ENCODE measurements at regions not wholly inside any gene's neighbourhood (a gene's known extent, or its start where the extent isn't known, plus 50 kb on each side); places are given as distances from the start of the nearest gene placed in this dataset.

DNA sequence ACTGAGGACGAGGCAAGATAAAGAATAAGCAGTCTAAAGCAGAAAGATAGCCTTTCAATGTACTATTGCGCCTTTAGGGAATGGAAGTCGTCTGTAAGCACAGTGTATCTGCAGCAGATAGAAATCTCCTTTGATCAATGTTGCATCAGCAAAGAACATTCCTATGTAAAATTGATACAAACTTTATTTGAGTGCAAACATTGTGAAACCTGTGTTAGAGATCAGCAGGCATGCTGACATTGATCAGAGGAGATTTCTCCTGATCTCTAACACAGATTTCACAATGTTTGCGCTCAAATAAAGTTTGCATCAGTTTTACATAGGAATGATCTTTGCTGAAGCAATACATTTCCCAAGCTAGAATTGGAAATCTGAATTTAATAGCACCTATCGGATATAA lies 1446.8 kb downstream of the MRPL39 start:
- no peaks in the 10 kb centered on the region for H3K36me3 ChIP-seq (ENCODE audit: control insufficient read depth in 2 of 2, insufficient read depth in 1 of 2, low read length in 2 of 2)
- no peak overlapping the region for H3K27ac ChIP-seq (ENCODE audit: extremely low read depth, low read depth, low read length)
- no peak overlapping the region for H3K4me3 ChIP-seq (ENCODE audit: low read depth, low read length)
- H3K4me1 ChIP-seq (ENCODE audit: control insufficient read depth, insufficient read depth, low read length): no peaks in the 10 kb centered on the region
- no peak for TF ChIP-seq ZNF529 (tag by site-specific recombination; IDR thresholded peaks at IDR 0.05; ENCODE audit: insufficient replicate concordance)
- no peak for TF ChIP-seq ZNF530 (tag by site-specific recombination; IDR thresholded peaks at IDR 0.05; ENCODE audit: low read depth)
- no peak for TF ChIP-seq ZNF830 (tag by site-specific recombination; IDR thresholded peaks at IDR 0.05; ENCODE audit: low read depth)
- TF ChIP-seq, protein P1, sequence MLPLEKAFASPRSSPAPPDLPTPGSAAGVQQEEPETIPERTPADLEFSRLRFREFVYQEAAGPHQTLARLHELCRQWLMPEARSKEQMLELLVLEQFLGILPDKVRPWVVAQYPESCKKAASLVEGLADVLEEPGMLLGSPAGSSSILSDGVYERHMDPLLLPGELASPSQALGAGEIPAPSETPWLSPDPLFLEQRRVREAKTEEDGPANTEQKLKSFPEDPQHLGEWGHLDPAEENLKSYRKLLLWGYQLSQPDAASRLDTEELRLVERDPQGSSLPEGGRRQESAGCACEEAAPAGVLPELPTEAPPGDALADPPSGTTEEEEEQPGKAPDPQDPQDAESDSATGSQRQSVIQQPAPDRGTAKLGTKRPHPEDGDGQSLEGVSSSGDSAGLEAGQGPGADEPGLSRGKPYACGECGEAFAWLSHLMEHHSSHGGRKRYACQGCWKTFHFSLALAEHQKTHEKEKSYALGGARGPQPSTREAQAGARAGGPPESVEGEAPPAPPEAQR (tag by site-specific recombination; IDR thresholded peaks at IDR 0.05): no peak
- no peak for TF ChIP-seq ZNF366 (tag by site-specific recombination; conservative IDR thresholded peaks at IDR 0.05)
- TF ChIP-seq, protein P2, sequence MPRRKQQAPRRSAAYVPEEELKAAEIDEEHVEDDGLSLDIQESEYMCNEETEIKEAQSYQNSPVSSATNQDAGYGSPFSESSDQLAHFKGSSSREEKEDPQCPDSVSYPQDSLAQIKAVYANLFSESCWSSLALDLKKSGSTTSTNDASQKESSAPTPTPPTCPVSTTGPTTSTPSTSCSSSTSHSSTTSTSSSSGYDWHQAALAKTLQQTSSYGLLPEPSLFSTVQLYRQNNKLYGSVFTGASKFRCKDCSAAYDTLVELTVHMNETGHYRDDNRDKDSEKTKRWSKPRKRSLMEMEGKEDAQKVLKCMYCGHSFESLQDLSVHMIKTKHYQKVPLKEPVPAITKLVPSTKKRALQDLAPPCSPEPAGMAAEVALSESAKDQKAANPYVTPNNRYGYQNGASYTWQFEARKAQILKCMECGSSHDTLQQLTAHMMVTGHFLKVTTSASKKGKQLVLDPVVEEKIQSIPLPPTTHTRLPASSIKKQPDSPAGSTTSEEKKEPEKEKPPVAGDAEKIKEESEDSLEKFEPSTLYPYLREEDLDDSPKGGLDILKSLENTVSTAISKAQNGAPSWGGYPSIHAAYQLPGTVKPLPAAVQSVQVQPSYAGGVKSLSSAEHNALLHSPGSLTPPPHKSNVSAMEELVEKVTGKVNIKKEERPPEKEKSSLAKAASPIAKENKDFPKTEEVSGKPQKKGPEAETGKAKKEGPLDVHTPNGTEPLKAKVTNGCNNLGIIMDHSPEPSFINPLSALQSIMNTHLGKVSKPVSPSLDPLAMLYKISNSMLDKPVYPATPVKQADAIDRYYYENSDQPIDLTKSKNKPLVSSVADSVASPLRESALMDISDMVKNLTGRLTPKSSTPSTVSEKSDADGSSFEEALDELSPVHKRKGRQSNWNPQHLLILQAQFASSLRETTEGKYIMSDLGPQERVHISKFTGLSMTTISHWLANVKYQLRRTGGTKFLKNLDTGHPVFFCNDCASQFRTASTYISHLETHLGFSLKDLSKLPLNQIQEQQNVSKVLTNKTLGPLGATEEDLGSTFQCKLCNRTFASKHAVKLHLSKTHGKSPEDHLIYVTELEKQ (tag by site-specific recombination; IDR thresholded peaks at IDR 0.05; ENCODE audit: borderline replicate concordance): no peak
- TF ChIP-seq ZNF391 (tag by site-specific recombination; IDR thresholded peaks at IDR 0.05; ENCODE audit: borderline replicate concordance, low read depth): no peak
- no peak for TF ChIP-seq ZNF223 (tag by site-specific recombination; IDR thresholded peaks at IDR 0.05)
- no peak for TF ChIP-seq ZNF23 (tag by site-specific recombination; IDR thresholded peaks at IDR 0.05; ENCODE audit: borderline replicate concordance)
- TF ChIP-seq ZNF701 (tag by site-specific recombination; IDR thresholded peaks at IDR 0.05): no peak
- TF ChIP-seq TCF7L2 (IDR thresholded peaks at IDR 0.05; ENCODE audit: borderline replicate concordance, low read depth, low read length): no peak
- TF ChIP-seq ZNF239 (tag by site-specific recombination; IDR thresholded peaks at IDR 0.05): no peak
- TF ChIP-seq, protein P3, sequence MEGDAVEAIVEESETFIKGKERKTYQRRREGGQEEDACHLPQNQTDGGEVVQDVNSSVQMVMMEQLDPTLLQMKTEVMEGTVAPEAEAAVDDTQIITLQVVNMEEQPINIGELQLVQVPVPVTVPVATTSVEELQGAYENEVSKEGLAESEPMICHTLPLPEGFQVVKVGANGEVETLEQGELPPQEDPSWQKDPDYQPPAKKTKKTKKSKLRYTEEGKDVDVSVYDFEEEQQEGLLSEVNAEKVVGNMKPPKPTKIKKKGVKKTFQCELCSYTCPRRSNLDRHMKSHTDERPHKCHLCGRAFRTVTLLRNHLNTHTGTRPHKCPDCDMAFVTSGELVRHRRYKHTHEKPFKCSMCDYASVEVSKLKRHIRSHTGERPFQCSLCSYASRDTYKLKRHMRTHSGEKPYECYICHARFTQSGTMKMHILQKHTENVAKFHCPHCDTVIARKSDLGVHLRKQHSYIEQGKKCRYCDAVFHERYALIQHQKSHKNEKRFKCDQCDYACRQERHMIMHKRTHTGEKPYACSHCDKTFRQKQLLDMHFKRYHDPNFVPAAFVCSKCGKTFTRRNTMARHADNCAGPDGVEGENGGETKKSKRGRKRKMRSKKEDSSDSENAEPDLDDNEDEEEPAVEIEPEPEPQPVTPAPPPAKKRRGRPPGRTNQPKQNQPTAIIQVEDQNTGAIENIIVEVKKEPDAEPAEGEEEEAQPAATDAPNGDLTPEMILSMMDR (tag by site-specific recombination; IDR thresholded peaks at IDR 0.05): no peak
- TF ChIP-seq ZNF350 (tag by site-specific recombination; IDR thresholded peaks at IDR 0.05): no peak
- TF ChIP-seq, protein P4, sequence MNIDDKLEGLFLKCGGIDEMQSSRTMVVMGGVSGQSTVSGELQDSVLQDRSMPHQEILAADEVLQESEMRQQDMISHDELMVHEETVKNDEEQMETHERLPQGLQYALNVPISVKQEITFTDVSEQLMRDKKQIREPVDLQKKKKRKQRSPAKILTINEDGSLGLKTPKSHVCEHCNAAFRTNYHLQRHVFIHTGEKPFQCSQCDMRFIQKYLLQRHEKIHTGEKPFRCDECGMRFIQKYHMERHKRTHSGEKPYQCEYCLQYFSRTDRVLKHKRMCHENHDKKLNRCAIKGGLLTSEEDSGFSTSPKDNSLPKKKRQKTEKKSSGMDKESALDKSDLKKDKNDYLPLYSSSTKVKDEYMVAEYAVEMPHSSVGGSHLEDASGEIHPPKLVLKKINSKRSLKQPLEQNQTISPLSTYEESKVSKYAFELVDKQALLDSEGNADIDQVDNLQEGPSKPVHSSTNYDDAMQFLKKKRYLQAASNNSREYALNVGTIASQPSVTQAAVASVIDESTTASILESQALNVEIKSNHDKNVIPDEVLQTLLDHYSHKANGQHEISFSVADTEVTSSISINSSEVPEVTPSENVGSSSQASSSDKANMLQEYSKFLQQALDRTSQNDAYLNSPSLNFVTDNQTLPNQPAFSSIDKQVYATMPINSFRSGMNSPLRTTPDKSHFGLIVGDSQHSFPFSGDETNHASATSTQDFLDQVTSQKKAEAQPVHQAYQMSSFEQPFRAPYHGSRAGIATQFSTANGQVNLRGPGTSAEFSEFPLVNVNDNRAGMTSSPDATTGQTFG (tag by site-specific recombination; IDR thresholded peaks at IDR 0.05; ENCODE audit: borderline replicate concordance): no peak
- TF ChIP-seq, protein P5, sequence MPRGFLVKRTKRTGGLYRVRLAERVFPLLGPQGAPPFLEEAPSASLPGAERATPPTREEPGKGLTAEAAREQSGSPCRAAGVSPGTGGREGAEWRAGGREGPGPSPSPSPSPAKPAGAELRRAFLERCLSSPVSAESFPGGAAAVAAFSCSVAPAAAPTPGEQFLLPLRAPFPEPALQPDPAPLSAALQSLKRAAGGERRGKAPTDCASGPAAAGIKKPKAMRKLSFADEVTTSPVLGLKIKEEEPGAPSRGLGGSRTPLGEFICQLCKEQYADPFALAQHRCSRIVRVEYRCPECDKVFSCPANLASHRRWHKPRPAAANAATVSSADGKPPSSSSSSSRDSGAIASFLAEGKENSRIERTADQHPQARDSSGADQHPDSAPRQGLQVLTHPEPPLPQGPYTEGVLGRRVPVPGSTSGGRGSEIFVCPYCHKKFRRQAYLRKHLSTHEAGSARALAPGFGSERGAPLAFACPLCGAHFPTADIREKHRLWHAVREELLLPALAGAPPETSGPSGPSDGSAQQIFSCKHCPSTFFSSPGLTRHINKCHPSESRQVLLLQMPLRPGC (tag by site-specific recombination; IDR thresholded peaks at IDR 0.05): no peak
- no peak for TF ChIP-seq KLF9 (tag by site-specific recombination; IDR thresholded peaks at IDR 0.05; ENCODE audit: low read depth)
- H3K9me3 ChIP-seq (ENCODE audit: control insufficient read depth, insufficient read depth, low read depth, low read length): no peaks in the 10 kb centered on the region
- CTCF ChIA-PET: no interaction called here
- POLR2A ChIA-PET: no interaction called here

All from HEK293 (cell line).